Endothelial cell of umbilical vein (primary cell): ENCODE measurements at regions not wholly inside any gene's neighbourhood (a gene's known extent, or its start where the extent isn't known, plus 50 kb on each side); places are given as distances from the start of the nearest gene placed in this dataset.

ENCODE experiments used
- BruUV-seq: library from RNA; stranded (reverse); fragments of 400-500 nt; replicated peaks from 2 replicates; lab custom pipeline; 2021; lab: Mats Ljungman, UMichigan
- CTCF ChIA-PET: fragments of 300-600, 350-600 bp; sonication (Branson Sonifier 250); formaldehyde crosslinking; loops from one replicate; lab custom pipeline; 2021; ENCODE audit warnings: antibody characterized with exemption, inconsistent platforms; lab: Charles Lee
- POLR2A ChIA-PET: fragments of 300-600, 350-600 bp; sonication (Branson Sonifier 250); formaldehyde crosslinking; loops from one replicate; lab custom pipeline; 2021; ENCODE audit warnings: antibody characterized with exemption, inconsistent platforms; lab: Charles Lee
- DNase-seq: peaks from one replicate; pipeline ENCODE4 v3.0.0-alpha.2; 2011; ENCODE audit warnings: low read depth, low spot score
- FAIRE-seq: peaks from 2 replicates; lab custom pipeline; 2011; peaks lifted over from hg19 to GRCh38; lab: Jason Lieb, UNC
- H2AFZ ChIP-seq: 2 replicates; pipeline ENCODE4 v1.6.0; 2012; ENCODE audit warnings: low read depth, low read length, control low read depth, inconsistent platforms
- H3K27ac ChIP-seq: 2 replicates; pipeline ENCODE4 v1.5.1; 2011; ENCODE audit warnings: low read depth, mild to moderate bottlenecking, control low read depth, low read length, moderate library complexity; ENCODE audit not compliant: insufficient read depth
- H3K27me3 ChIP-seq, 2 experiments: 2 replicates each; pipeline versions ENCODE4 v1.6.0 to v1.6.1; 2011; ENCODE audit warnings: low read length in 2 of 2, mixed read lengths in 1 of 2; ENCODE audit not compliant: control insufficient read depth in 2 of 2, insufficient read depth in 2 of 2
- H3K36me3 ChIP-seq, 2 experiments: 2 replicates in 1 of 2; 3 replicates in 1 of 2; pipeline ENCODE4 v1.5.1; 2011; ENCODE audit warnings: low read length in 2 of 2, mild to moderate bottlenecking in 1 of 2, moderate library complexity in 1 of 2; ENCODE audit not compliant: control insufficient read depth in 2 of 2, insufficient read depth in 2 of 2; ENCODE audit errors: extremely low read depth in 1 of 2
- H3K4me1 ChIP-seq: 3 replicates; pipeline ENCODE4 v1.5.1; 2011; ENCODE audit warnings: mild to moderate bottlenecking, low read length; ENCODE audit not compliant: control insufficient read depth, insufficient read depth; ENCODE audit errors: extremely low read depth
- H3K4me2 ChIP-seq: 2 replicates; pipeline ENCODE4 v1.6.1; 2011; ENCODE audit warnings: low read length, control low read depth, mixed read lengths; ENCODE audit not compliant: insufficient read depth
- H3K4me3 ChIP-seq, 3 experiments: fragments of 200-600 bp in 1 of 3; sonication (generic), shearing (Covaris generic) in 1 of 3; replicated peaks in 1 of 3; 2 replicates each; pipeline ENCODE4 v1.5.1; 2011 to 2016; ENCODE audit warnings: control low read depth in 3 of 3, low read length in 3 of 3, mild to moderate bottlenecking in 2 of 3, inconsistent platforms in 1 of 3, low read depth in 1 of 3, moderate library complexity in 1 of 3; ENCODE audit not compliant: insufficient read depth in 1 of 3
- H3K79me2 ChIP-seq: 2 replicates; pipeline ENCODE4 v1.6.0; 2012; ENCODE audit warnings: low read length, inconsistent platforms; ENCODE audit not compliant: control insufficient read depth, insufficient read depth
- H3K9ac ChIP-seq: replicated peaks from 2 replicates; pipeline ENCODE3; 2011; ENCODE audit warnings: low read length, control low read depth; ENCODE audit not compliant: insufficient read depth; ENCODE audit errors: extremely low read depth
- H3K9me1 ChIP-seq: replicated peaks from 3 replicates; pipeline ENCODE4 v1.6.0; 2011; ENCODE audit warnings: mild to moderate bottlenecking, low read length; ENCODE audit not compliant: control insufficient read depth, insufficient read depth; ENCODE audit errors: extremely low read depth
- H3K9me3 ChIP-seq: replicated peaks from 2 replicates; pipeline ENCODE4 v1.5.1; 2012; ENCODE audit warnings: low read length, inconsistent platforms; ENCODE audit not compliant: control insufficient read depth, insufficient read depth
- H4K20me1 ChIP-seq: replicated peaks from 2 replicates; pipeline ENCODE3; 2011; ENCODE audit warnings: mild to moderate bottlenecking, low read length; ENCODE audit not compliant: control insufficient read depth, insufficient read depth; ENCODE audit errors: extremely low read depth
- CTCF ChIP-seq, 2 donors: IDR thresholded peaks; 1 replicate in 1 of 2; 2 replicates in 1 of 2; pipeline ENCODE4 v1.5.1; 2011; ENCODE audit warnings: low read length in 2 of 2, mild to moderate bottlenecking in 2 of 2, moderate library complexity in 2 of 2, control low read depth in 1 of 2, inconsistent platforms in 1 of 2, low read depth in 1 of 2; ENCODE audit not compliant: insufficient read depth in 1 of 2; ENCODE audit errors: extremely low read depth in 1 of 2
- EZH2 ChIP-seq: IDR thresholded peaks from 2 replicates; pipeline ENCODE4 v1.6.1; 2012; ENCODE audit warnings: borderline replicate concordance, low read depth, mild to moderate bottlenecking, moderate library complexity, low read length, inconsistent platforms; ENCODE audit not compliant: severe bottlenecking
- FOS ChIP-seq: IDR thresholded peaks from 2 replicates; pipeline ENCODE4 v1.6.1; 2011; ENCODE audit warnings: mild to moderate bottlenecking, low read length, moderate library complexity, borderline replicate concordance; ENCODE audit not compliant: insufficient read depth
- GATA2 ChIP-seq: IDR thresholded peaks from 2 replicates; pipeline ENCODE4 v1.7.0; 2011; ENCODE audit warnings: low read depth, mild to moderate bottlenecking, moderate library complexity, mixed read lengths, low read length; ENCODE audit not compliant: insufficient read length, insufficient read depth
- JUN ChIP-seq: IDR thresholded peaks from 2 replicates; pipeline ENCODE4 v1.6.1; 2011; ENCODE audit warnings: borderline replicate concordance, low read depth; ENCODE audit not compliant: insufficient read length, insufficient read depth
- MYC ChIP-seq: IDR thresholded peaks from one replicate; pipeline ENCODE4 v1.6.1; 2011; ENCODE audit warnings: mild to moderate bottlenecking, low read depth, low read length
- POLR2A ChIP-seq: IDR thresholded peaks from 2 replicates; pipeline ENCODE4 v1.6.1; 2012; ENCODE audit warnings: low read depth, mild to moderate bottlenecking, control low read depth, low read length
- POLR2AphosphoS5 ChIP-seq: IDR thresholded peaks from 2 replicates; pipeline ENCODE4 v1.6.1; 2012; ENCODE audit warnings: low read depth, mild to moderate bottlenecking, control low read depth, low read length, moderate library complexity; ENCODE audit not compliant: insufficient read depth
- dilution Hi-C: fragments of 300-500 bp; cut with MboI; formaldehyde crosslinking; loops from one replicate; pipeline ENCODE4 v1.15.0; 2019; ENCODE audit warnings: low sequenced_read_pairs; ENCODE audit not compliant: extremely low pct_ligation_motif_present
- intact Hi-C: fragments of 100-400 bp; cut with micrococcal nuclease; formaldehyde crosslinking; loops from one replicate; pipeline ENCODE4 v1.10.0; 2022
- TF ChIP-seq, protein P1 (sequence below): IDR thresholded peaks from 2 replicates; pipeline ENCODE4 v1.6.1; 2011; ENCODE audit not compliant: insufficient read depth, insufficient read length

GRCh38 chr2:220434385-220434784, 807.0 kb downstream of the SLC4A3 start:
- intact Hi-C loops, result no loop called here
- dilution Hi-C loops, result no loop called here
- Histone ChIP-seq H3K36me3 (no peaks in the 10 kb centered on the region), H3K4me1 (no peaks in the 10 kb centered on the region), H3K79me2 (no peaks in the 10 kb centered on the region), H3K9me1 (no peaks in the 10 kb centered on the region), H4K20me1 (no peaks in the 10 kb centered on the region), H3K4me2 (no peak overlapping the region), H3K27me3 (no peaks in the 10 kb centered on the region), H3K9ac (no peak overlapping the region), H3K9me3 (peaks cover 2% of the 10 kb centered on the region), H2AFZ (no peak overlapping the region), H3K27ac (no peak overlapping the region), H3K4me3 (no peak overlapping the region)
- DNase-seq (no peak), FAIRE-seq (no peak)
- TF ChIP-seq EZH2, result no peak
- no peak for TF ChIP-seq MYC
- no peak for TF ChIP-seq FOS
- TF ChIP-seq, protein P1, sequence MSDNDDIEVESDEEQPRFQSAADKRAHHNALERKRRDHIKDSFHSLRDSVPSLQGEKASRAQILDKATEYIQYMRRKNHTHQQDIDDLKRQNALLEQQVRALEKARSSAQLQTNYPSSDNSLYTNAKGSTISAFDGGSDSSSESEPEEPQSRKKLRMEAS, result no peak
- no peak for TF ChIP-seq JUN
- TF ChIP-seq GATA2, result no peak
- TF ChIP-seq CTCF (IDR thresholded peaks at IDR 0.05; ENCODE audit: extremely low read depth in 1 of 2, insufficient read depth in 1 of 2, low read depth in 1 of 2, low read length in 2 of 2), result no peak
- TF ChIP-seq POLR2A, result no peak
- TF ChIP-seq POLR2AphosphoS5, result no peak
- ChIA-PET CTCF (no interaction called here), POLR2A (no interaction called here)
- BruUV-seq, result no TSS peak
